Spleen (tissue), 7 donors: ENCODE measurements at regions not wholly inside any gene's neighbourhood (a gene's known extent, or its start where the extent isn't known, plus 50 kb on each side); places are given as distances from the start of the nearest gene placed in this dataset.

Experiments
- POLR2AphosphoS5 ChIP-seq, 3 donors: sonication (generic); formaldehyde crosslinking; IDR thresholded peaks; one replicate each; pipeline ENCODE4 v1.5.1; 2017; ENCODE audit warnings: antibody characterized with exemption in 3 of 3
- TF ChIP-seq, protein P1 (sequence below), 11 experiments: fragments of 200-600 bp in 7 of 11; fragments of 450-650 bp in 4 of 11; sonication (generic) in 4 of 11; IDR thresholded peaks in 8 of 11; conservative IDR thresholded peaks in 3 of 11; 1 replicate in 7 of 11; 2 replicates in 4 of 11; pipeline versions ENCODE4 v1.4.0 to v1.8.0; 2016 to 2021; ENCODE audit warnings: antibody characterized with exemption in 11 of 11, inconsistent platforms in 4 of 11, mild to moderate bottlenecking in 1 of 11
- donor health status: DM: no; HTN: no; CAD: no; lungs with moderate emphysema.
- donor health status: DM: no; HTN: no; CAD: no.
- donor health status: DM: no; HTN: no; CAD: no.

DNA sequence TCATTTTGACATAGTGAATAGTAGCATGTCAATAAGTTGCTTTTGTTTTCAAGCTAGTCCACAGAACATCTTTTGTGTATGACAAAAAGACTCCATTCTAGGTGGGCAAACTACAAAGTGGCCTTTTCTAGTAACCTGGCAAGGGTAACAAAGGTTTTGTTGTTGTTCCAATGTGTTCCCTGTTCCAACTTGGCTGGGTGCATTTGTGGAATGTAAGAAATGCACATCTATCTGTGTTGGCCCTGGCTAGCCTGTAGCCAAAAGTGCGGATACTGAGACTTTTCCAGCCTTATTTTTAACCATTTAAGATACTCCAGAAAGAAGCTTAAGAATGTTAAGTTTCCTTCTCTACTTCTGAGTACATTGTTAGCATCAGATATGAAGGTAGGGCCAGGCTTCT is 118.7 kb upstream of the CHRDL1 start:
- no peak for TF ChIP-seq POLR2AphosphoS5 (IDR thresholded peaks at IDR 0.05)
- TF ChIP-seq, protein P1, sequence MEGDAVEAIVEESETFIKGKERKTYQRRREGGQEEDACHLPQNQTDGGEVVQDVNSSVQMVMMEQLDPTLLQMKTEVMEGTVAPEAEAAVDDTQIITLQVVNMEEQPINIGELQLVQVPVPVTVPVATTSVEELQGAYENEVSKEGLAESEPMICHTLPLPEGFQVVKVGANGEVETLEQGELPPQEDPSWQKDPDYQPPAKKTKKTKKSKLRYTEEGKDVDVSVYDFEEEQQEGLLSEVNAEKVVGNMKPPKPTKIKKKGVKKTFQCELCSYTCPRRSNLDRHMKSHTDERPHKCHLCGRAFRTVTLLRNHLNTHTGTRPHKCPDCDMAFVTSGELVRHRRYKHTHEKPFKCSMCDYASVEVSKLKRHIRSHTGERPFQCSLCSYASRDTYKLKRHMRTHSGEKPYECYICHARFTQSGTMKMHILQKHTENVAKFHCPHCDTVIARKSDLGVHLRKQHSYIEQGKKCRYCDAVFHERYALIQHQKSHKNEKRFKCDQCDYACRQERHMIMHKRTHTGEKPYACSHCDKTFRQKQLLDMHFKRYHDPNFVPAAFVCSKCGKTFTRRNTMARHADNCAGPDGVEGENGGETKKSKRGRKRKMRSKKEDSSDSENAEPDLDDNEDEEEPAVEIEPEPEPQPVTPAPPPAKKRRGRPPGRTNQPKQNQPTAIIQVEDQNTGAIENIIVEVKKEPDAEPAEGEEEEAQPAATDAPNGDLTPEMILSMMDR (IDR thresholded peaks at IDR 0.05 in 8 of 11, conservative IDR thresholded peaks at IDR 0.05 in 3 of 11): no peak
